CD14-positive monocyte (primary cell): ENCODE measurements at regions not wholly inside any gene's neighbourhood (a gene's known extent, or its start where the extent isn't known, plus 50 kb on each side); places are given as distances from the start of the nearest gene placed in this dataset.

ENCODE experiments used
- DNase-seq, 3 donors: peaks; one replicate each; pipeline ENCODE4 v3.0.0-alpha.2; 2011 to 2022
- H2AFZ ChIP-seq: 2 replicates; pipeline ENCODE4 v1.6.0; 2012; ENCODE audit warnings: mild to moderate bottlenecking, low read depth, low read length, inconsistent platforms; ENCODE audit not compliant: insufficient read depth, poor library complexity, severe bottlenecking
- H3K27ac ChIP-seq, 2 donors: 1 replicate in 1 of 2; 2 replicates in 1 of 2; pipeline ENCODE4 v1.5.1; 2012 to 2013; ENCODE audit warnings: low read length in 2 of 2, control low read depth in 1 of 2, inconsistent platforms in 1 of 2, low read depth in 1 of 2, mild to moderate bottlenecking in 1 of 2
- H3K27me3 ChIP-seq, 2 donors: one replicate each; pipeline versions ENCODE4 v1.6.0 to v1.6.1; 2011 to 2013; ENCODE audit warnings: low read length in 2 of 2; ENCODE audit not compliant: control insufficient read depth in 2 of 2, insufficient read depth in 2 of 2
- H3K36me3 ChIP-seq, 2 donors: replicated peaks in 1 of 2; 1 replicate in 1 of 2; 2 replicates in 1 of 2; pipeline versions ENCODE4 v1.5.1 to v1.6.1; 2012 to 2013; ENCODE audit warnings: low read length in 2 of 2, control low read depth in 1 of 2, inconsistent platforms in 1 of 2, mild to moderate bottlenecking in 1 of 2; ENCODE audit not compliant: insufficient read depth in 2 of 2, control insufficient read depth in 1 of 2
- H3K4me1 ChIP-seq, 2 donors: 1 replicate in 1 of 2; 2 replicates in 1 of 2; pipeline versions ENCODE4 v1.5.1 to v1.6.1; 2012 to 2013; ENCODE audit warnings: low read length in 2 of 2, control low read depth in 1 of 2, inconsistent platforms in 1 of 2, mild to moderate bottlenecking in 1 of 2, moderate library complexity in 1 of 2; ENCODE audit not compliant: insufficient read depth in 2 of 2, control insufficient read depth in 1 of 2
- H3K4me2 ChIP-seq: replicated peaks from 2 replicates; pipeline ENCODE3; 2012; ENCODE audit warnings: low read length, moderate library complexity, mild to moderate bottlenecking; ENCODE audit not compliant: poor library complexity, severe bottlenecking; ENCODE audit errors: extremely low read depth
- H3K4me3 ChIP-seq, 3 experiments: fragments of 200-600 bp in 1 of 3; sonication (generic) in 1 of 3; replicated peaks in 1 of 3; 1 replicate in 2 of 3; 2 replicates in 1 of 3; pipeline ENCODE4 v1.5.1; 2011 to 2013; ENCODE audit warnings: low read length in 3 of 3, mild to moderate bottlenecking in 3 of 3, control low read depth in 2 of 3, low read depth in 2 of 3, inconsistent platforms in 1 of 3, moderate library complexity in 1 of 3
- H3K79me2 ChIP-seq: 2 replicates; pipeline ENCODE4 v1.6.0; 2012; ENCODE audit warnings: mild to moderate bottlenecking, control low read depth, inconsistent platforms, low read length, moderate library complexity; ENCODE audit not compliant: insufficient read depth
- H3K9ac ChIP-seq: 2 replicates; pipeline ENCODE4 v1.6.0; 2017; ENCODE audit warnings: low read length, mild to moderate bottlenecking; ENCODE audit not compliant: insufficient read depth, poor library complexity, severe bottlenecking
- H3K9me3 ChIP-seq, 2 donors: replicated peaks in 1 of 2; 1 replicate in 1 of 2; 2 replicates in 1 of 2; pipeline versions ENCODE4 v1.5.1 to v1.6.1; 2012 to 2013; ENCODE audit warnings: low read length in 2 of 2, control low read depth in 1 of 2; ENCODE audit not compliant: control insufficient read depth in 1 of 2, insufficient read depth in 1 of 2
- H4K20me1 ChIP-seq: 2 replicates; pipeline ENCODE4 v1.6.0; 2012; ENCODE audit warnings: mild to moderate bottlenecking, low read length, control low read depth, moderate library complexity; ENCODE audit not compliant: insufficient read depth
- H3K27ac Mint-ChIP-seq, 7 donors: one replicate each; pipeline ENCODE4 v1.8.0; 2020; ENCODE audit warnings: mild to moderate bottlenecking in 7 of 7, mixed read lengths in 7 of 7, moderate library complexity in 6 of 7, inconsistent platforms in 2 of 7
- H3K27me3 Mint-ChIP-seq, 3 donors: one replicate each; pipeline ENCODE4 v1.8.0; 2021 to 2022; ENCODE audit warnings: low read depth in 3 of 3, mild to moderate bottlenecking in 3 of 3, mixed read lengths in 3 of 3, moderate library complexity in 3 of 3, inconsistent platforms in 1 of 3
- H3K36me3 Mint-ChIP-seq, 2 donors: one replicate each; pipeline ENCODE4 v1.8.0; 2020; ENCODE audit warnings: mixed read lengths in 2 of 2, inconsistent platforms in 1 of 2, mild to moderate bottlenecking in 1 of 2
- H3K4me1 Mint-ChIP-seq: one replicate; pipeline ENCODE4 v1.8.0; 2020; ENCODE audit warnings: mild to moderate bottlenecking, mixed read lengths
- H3K4me3 Mint-ChIP-seq, 2 donors: one replicate each; pipeline ENCODE4 v1.8.0; 2020; ENCODE audit warnings: mild to moderate bottlenecking in 2 of 2, mixed read lengths in 2 of 2, moderate library complexity in 1 of 2
- H3K9me3 Mint-ChIP-seq, 7 donors: one replicate each; pipeline ENCODE4 v1.8.0; 2020 to 2022; ENCODE audit warnings: mixed read lengths in 7 of 7, mild to moderate bottlenecking in 6 of 7, moderate library complexity in 6 of 7, inconsistent platforms in 2 of 7
- CTCF ChIP-seq: fragments of 200-600 bp; IDR thresholded peaks from one replicate; pipeline ENCODE4 v1.8.0; 2022; ENCODE audit warnings: antibody characterized with exemption, mild to moderate bottlenecking
- WGBS: methylation state at CpG from one replicate; pipeline ENCODE4 v1.1.5; 2013; ENCODE audit warnings: missing lambda C conversion rate; ENCODE audit not compliant: insufficient coverage; 5-methylcytosine and 5-hydroxymethylcytosine counted together
- intact Hi-C, 2 donors: fragments of 100-400 bp; cut with micrococcal nuclease; formaldehyde crosslinking; loops; one replicate each; pipeline versions ENCODE4 v1.15.0 to v1.15.1; 2023

- no peak overlapping the region for H3K9ac ChIP-seq
- H3K9me3 ChIP-seq, result no peaks in the 10 kb centered on the region
- no peak overlapping the region for H2AFZ ChIP-seq
- no peak overlapping the region for H3K4me2 ChIP-seq
- no peak overlapping the region for H3K4me3 ChIP-seq
- TF ChIP-seq CTCF, result no peak
- intact Hi-C loops, result no loop called here
- no peaks in the 10 kb centered on the region for H3K4me1 ChIP-seq
- no peak overlapping the region for H3K27ac ChIP-seq
- Mint-ChIP-seq H3K4me3 (peak overlapping the region in 1 of 2 donors; percentile 43), H3K4me1 (no peaks in the 10 kb centered on the region), H3K9me3 (peaks cover 0 to 5% (median 0%) of the 10 kb centered on the region in 7 donors), H3K27me3 (peaks cover 11 to 24% (median 19%) of the 10 kb centered on the region in 3 donors), H3K36me3 (no peaks in the 10 kb centered on the region), H3K27ac (no peak overlapping the region)
- no peak for DNase-seq
- no peaks in the 10 kb centered on the region for H3K36me3 ChIP-seq
- H3K79me2 ChIP-seq, result no peaks in the 10 kb centered on the region
- H3K27me3 ChIP-seq, result peaks cover 9 to 11% of the 10 kb centered on the region in 2 donors
- H4K20me1 ChIP-seq, result no peaks in the 10 kb centered on the region
- whole genome bisulfite sequencing, result 100% methylated on average over 1 of the region's 4 CpGs
These were observed 203.5 kb downstream of the HIBADH start for GRCh38 chr7:27459021-27459730.

GRCh38 chr7:27459731-27460053 is 203.0 kb downstream of the HIBADH start:
- no peaks in the 10 kb centered on the region for H3K9me3 ChIP-seq
- no peak overlapping the region for H3K4me2 ChIP-seq
- no peaks in the 10 kb centered on the region for H3K36me3 ChIP-seq
- no peak overlapping the region for H3K27ac ChIP-seq
- H3K4me1 ChIP-seq, result no peaks in the 10 kb centered on the region
- Mint-ChIP-seq H3K9me3 (peaks cover 0 to 5% (median 0%) of the 10 kb centered on the region in 7 donors), H3K4me3 (no peak overlapping the region), H3K27me3 (peaks cover 10 to 25% (median 18%) of the 10 kb centered on the region in 3 donors), H3K36me3 (no peaks in the 10 kb centered on the region), H3K4me1 (no peaks in the 10 kb centered on the region), H3K27ac (no peak overlapping the region)
- no CpG with 5 or more reads among the region's 2 CpGs for WGBS
- intact Hi-C loops, result no loop called here
- no peak for TF ChIP-seq CTCF
- H3K4me3 ChIP-seq, result no peak overlapping the region
- no peaks in the 10 kb centered on the region for H3K79me2 ChIP-seq
- H2AFZ ChIP-seq, result no peak overlapping the region
- H4K20me1 ChIP-seq, result no peaks in the 10 kb centered on the region
- DNase-seq, result no peak
- peaks cover 8 to 11% of the 10 kb centered on the region in 2 donors for H3K27me3 ChIP-seq
- H3K9ac ChIP-seq, result no peak overlapping the region
